OCI-LY1 (cell line): ENCODE measurements at regions not wholly inside any gene's neighbourhood (a gene's known extent, or its start where the extent isn't known, plus 50 kb on each side); places are given as distances from the start of the nearest gene placed in this dataset.

Source experiments
- H2AFZ ChIP-seq: fragments of 200-600 bp; sonication (generic), shearing (Covaris generic); 2 replicates; pipeline ENCODE4 v1.6.0; 2014; ENCODE audit warnings: antibody characterized with exemption, mild to moderate bottlenecking, low read length
- H3F3A ChIP-seq: fragments of 200-600 bp; sonication (generic), shearing (Covaris generic); 2 replicates; pipeline ENCODE4 v1.6.0; 2014; ENCODE audit warnings: mild to moderate bottlenecking, antibody characterized with exemption, low read length, moderate library complexity; ENCODE audit not compliant: insufficient read depth
- H3K27ac ChIP-seq: fragments of 200-600 bp; sonication (generic); 2 replicates; pipeline ENCODE4 v1.5.1; 2014; ENCODE audit warnings: low read length, mixed run types, mild to moderate bottlenecking, low read depth; ENCODE audit not compliant: poor library complexity, severe bottlenecking
- H3K27me3 ChIP-seq: fragments of 200-600 bp; sonication (generic); 2 replicates; pipeline ENCODE4 v1.6.0; 2014; ENCODE audit warnings: antibody characterized with exemption, mild to moderate bottlenecking, low read length, moderate library complexity; ENCODE audit not compliant: insufficient read depth
- H3K36me3 ChIP-seq: fragments of 200-600 bp; sonication (generic); 2 replicates; pipeline ENCODE4 v1.6.1; 2014; ENCODE audit warnings: mild to moderate bottlenecking, antibody characterized with exemption, low read length, moderate library complexity, mixed read lengths; ENCODE audit not compliant: insufficient read depth
- H3K4me1 ChIP-seq: fragments of 200-600 bp; sonication (generic); 2 replicates; pipeline ENCODE4 v1.5.1; 2014; ENCODE audit warnings: mild to moderate bottlenecking, low read length, moderate library complexity; ENCODE audit not compliant: insufficient read depth, severe bottlenecking
- H3K4me2 ChIP-seq: fragments of 200-600 bp; sonication (generic), shearing (Covaris generic); 2 replicates; pipeline ENCODE4 v1.6.1; 2014; ENCODE audit warnings: low read length
- H3K4me3 ChIP-seq: fragments of 200-600 bp; sonication (generic); 2 replicates; pipeline ENCODE4 v1.5.1; 2014; ENCODE audit warnings: low read length, low read depth, mild to moderate bottlenecking, mixed read lengths; ENCODE audit not compliant: poor library complexity, severe bottlenecking
- H3K79me2 ChIP-seq: fragments of 200-600 bp; shearing (Covaris generic); 2 replicates; pipeline ENCODE4 v1.6.1; 2016; ENCODE audit warnings: mixed run types, low read length, mixed read lengths; ENCODE audit not compliant: insufficient read depth
- H3K9ac ChIP-seq: fragments of 200-600 bp; sonication (generic), shearing (Covaris generic); 2 replicates; pipeline ENCODE4 v1.6.1; 2014; ENCODE audit warnings: mild to moderate bottlenecking, low read length, mixed read lengths
- H3K9me2 ChIP-seq: fragments of 200-600 bp; sonication (generic), shearing (Covaris generic); 2 replicates; pipeline ENCODE4 v1.6.1; 2014; ENCODE audit warnings: low read depth, mild to moderate bottlenecking, low read length, mixed read lengths
- H3K9me3 ChIP-seq: fragments of 200-600 bp; shearing (Covaris generic); 2 replicates; pipeline ENCODE4 v1.6.1; 2014; ENCODE audit warnings: low read length, mixed read lengths
- H4K20me1 ChIP-seq: fragments of 200-600 bp; sonication (generic), shearing (Covaris generic); 2 replicates; pipeline ENCODE4 v1.6.0; 2016; ENCODE audit warnings: mild to moderate bottlenecking, low read length; ENCODE audit not compliant: insufficient read depth
- CTCF ChIP-seq: fragments of 200-600 bp; sonication (generic), shearing (Covaris generic); IDR thresholded peaks from 2 replicates; pipeline ENCODE4 v1.5.1; 2017; ENCODE audit warnings: mild to moderate bottlenecking, antibody characterized with exemption, low read length, moderate library complexity, mixed read lengths
- EZH2 ChIP-seq: fragments of 200-600 bp; sonication (generic), shearing (Covaris generic); IDR thresholded peaks from 2 replicates; pipeline ENCODE4 v1.8.0; 2017; ENCODE audit warnings: borderline replicate concordance, mixed run types, mild to moderate bottlenecking, antibody characterized with exemption, low read length, moderate library complexity, mixed read lengths

- Histone ChIP-seq H3K9me2 (no peaks in the 10 kb centered on the region), H3K4me1 (no peaks in the 10 kb centered on the region), H3K27me3 (no peaks in the 10 kb centered on the region; the same call in 1 of the 2 replicates), H3F3A (no peaks in the 10 kb centered on the region), H3K9ac (no peak overlapping the region), H3K79me2 (no peaks in the 10 kb centered on the region), H3K27ac (no peak overlapping the region), H2AFZ (no peak overlapping the region), H4K20me1 (no peaks in the 10 kb centered on the region), H3K36me3 (no peaks in the 10 kb centered on the region), H3K4me3 (no peak overlapping the region), H3K9me3 (no peaks in the 10 kb centered on the region), H3K4me2 (no peak overlapping the region)
- no peak for TF ChIP-seq EZH2
- TF ChIP-seq CTCF = no peak
Measured at GRCh38 chr22:49169074-49169744, 658.5 kb downstream of the BRD1 start.

GRCh38 chr22:49168219-49168813 lies 659.4 kb downstream of the BRD1 start:
- no peaks in the 10 kb centered on the region for H3K79me2 ChIP-seq
- H3K4me2 ChIP-seq = no peak overlapping the region
- H4K20me1 ChIP-seq = no peaks in the 10 kb centered on the region
- no peaks in the 10 kb centered on the region for H3F3A ChIP-seq
- H3K9ac ChIP-seq = no peak overlapping the region
- H3K27ac ChIP-seq = no peak overlapping the region
- no peaks in the 10 kb centered on the region for H3K4me1 ChIP-seq
- H3K9me3 ChIP-seq = no peaks in the 10 kb centered on the region
- H3K4me3 ChIP-seq = no peak overlapping the region
- H3K9me2 ChIP-seq = no peaks in the 10 kb centered on the region
- H3K27me3 ChIP-seq = no peaks in the 10 kb centered on the region; the same call in 1 of the 2 replicates
- H3K36me3 ChIP-seq = no peaks in the 10 kb centered on the region
- TF ChIP-seq EZH2 (no peak), CTCF (no peak)
- H2AFZ ChIP-seq = no peak overlapping the region

GRCh38 chr22:49166746-49167145 lies 660.9 kb downstream of the BRD1 start:
- no peaks in the 10 kb centered on the region for H4K20me1 ChIP-seq

More at GRCh38 chr22:49166746-49167145, 660.9 kb downstream of the BRD1 start:
- Histone ChIP-seq H3K4me3 (no peak overlapping the region), H3K4me2 (no peak overlapping the region), H3K36me3 (no peaks in the 10 kb centered on the region), H3K9ac (no peak overlapping the region), H3K79me2 (no peaks in the 10 kb centered on the region), H2AFZ (no peak overlapping the region), H3K27ac (no peak overlapping the region), H3K4me1 (no peaks in the 10 kb centered on the region), H3K9me3 (no peaks in the 10 kb centered on the region), H3K9me2 (no peaks in the 10 kb centered on the region), H3K27me3 (no peaks in the 10 kb centered on the region), H3F3A (no peaks in the 10 kb centered on the region)
- TF ChIP-seq CTCF (no peak), EZH2 (no peak)
